Panc1 (cell line): ENCODE measurements at regions not wholly inside any gene's neighbourhood (a gene's known extent, or its start where the extent isn't known, plus 50 kb on each side); places are given as distances from the start of the nearest gene placed in this dataset.

Source experiments
- ATAC-seq: fragments of 200-7000 bp; cut with Tn5 transposase; 2 replicates; pipeline ENCODE4 v1.9.1; 2020; ENCODE audit warnings: mild to moderate bottlenecking, moderate library complexity
- BruUV-seq: library from RNA; stranded (reverse); fragments of 400-500 nt; replicated peaks from 2 replicates; lab custom pipeline; 2021; lab: Mats Ljungman, UMichigan
- CTCF ChIA-PET: fragments of 300-600 bp; sonication (Branson Sonifier 250); formaldehyde crosslinking; loops from one replicate; lab custom pipeline; 2022; ENCODE audit warnings: antibody characterized with exemption; lab: Charles Lee
- POLR2A ChIA-PET: fragments of 300-600 bp; sonication (Branson Sonifier 250); formaldehyde crosslinking; loops from one replicate; lab custom pipeline; 2022; ENCODE audit warnings: antibody characterized with exemption; lab: Charles Lee
- DNase-seq: peaks from one replicate; pipeline ENCODE4 v3.0.0-alpha.2; 2010; ENCODE audit warnings: low read depth, low spot score
- H3K27ac ChIP-seq: 2 replicates; pipeline ENCODE4 v1.5.1; 2011; ENCODE audit warnings: mild to moderate bottlenecking, low read length, inconsistent platforms
- H3K27me3 ChIP-seq: fragments of 200-500 bp; sonication (Bioruptor generic); 2 replicates; pipeline ENCODE4 v1.6.0; 2014; ENCODE audit warnings: low read length, inconsistent platforms; ENCODE audit not compliant: control insufficient read depth, insufficient read depth
- H3K36me3 ChIP-seq: fragments of 200-500 bp; sonication (Bioruptor generic); 2 replicates; pipeline ENCODE4 v1.5.1; 2014; ENCODE audit warnings: inconsistent platforms, mild to moderate bottlenecking, low read length, moderate library complexity; ENCODE audit not compliant: control insufficient read depth, insufficient read depth
- H3K4me1 ChIP-seq: 2 replicates; pipeline ENCODE4 v1.5.1; 2011; ENCODE audit warnings: inconsistent platforms, mild to moderate bottlenecking, low read length, moderate library complexity; ENCODE audit not compliant: control insufficient read depth, insufficient read depth
- H3K4me3 ChIP-seq, 2 experiments: 2 replicates each; pipeline ENCODE4 v1.5.1; 2011 to 2012; ENCODE audit warnings: low read depth in 2 of 2, low read length in 2 of 2, mild to moderate bottlenecking in 2 of 2, inconsistent platforms in 1 of 2, moderate library complexity in 1 of 2
- H3K9me3 ChIP-seq: fragments of 200-500 bp; sonication (Bioruptor generic); 2 replicates; pipeline ENCODE4 v1.5.1; 2014; ENCODE audit warnings: low read depth, mild to moderate bottlenecking, inconsistent platforms, low read length, moderate library complexity; ENCODE audit not compliant: control insufficient read depth, insufficient read depth
- CTCF ChIP-seq: fragments of 450-650 bp; IDR thresholded peaks from 2 replicates; pipeline ENCODE4 v1.5.1; 2017; ENCODE audit warnings: mild to moderate bottlenecking
- POLR2AphosphoS5 ChIP-seq: IDR thresholded peaks from 2 replicates; pipeline ENCODE4 v1.6.1; 2012; ENCODE audit warnings: mild to moderate bottlenecking, low read depth, low read length, moderate library complexity
- REST ChIP-seq, 2 experiments: IDR thresholded peaks; 2 replicates each; pipeline ENCODE4 v1.6.1; 2011 to 2012; ENCODE audit warnings: low read depth in 2 of 2, control low read depth in 1 of 2, low read length in 1 of 2, mild to moderate bottlenecking in 1 of 2, moderate library complexity in 1 of 2; ENCODE audit not compliant: insufficient read depth in 1 of 2
- SIN3A ChIP-seq: IDR thresholded peaks from 2 replicates; pipeline ENCODE4 v1.6.1; 2012; ENCODE audit warnings: low read depth, mild to moderate bottlenecking, low read length, moderate library complexity, borderline replicate concordance; ENCODE audit not compliant: insufficient read depth
- TCF7L2 ChIP-seq: IDR thresholded peaks from 2 replicates; pipeline ENCODE4 v1.6.1; 2011; ENCODE audit warnings: mild to moderate bottlenecking, low read depth, low read length, inconsistent platforms
- in situ Hi-C: cut with HindIII; loops from 2 replicates; pipeline ENCODE4 v1.10.0; 2016; ENCODE audit warnings: low sequenced_read_pairs, low pct_unique_long_range_greater_than_20kb
- intact Hi-C: fragments of 100-400 bp; cut with micrococcal nuclease; formaldehyde crosslinking; loops from one replicate; pipeline ENCODE4 v1.10.0; 2022; ENCODE audit not compliant: unreplicated experiment

GRCh38 chr9:87401681-87402080, 96.0 kb upstream of the DAPK1 start:
- no peaks in the 10 kb centered on the region for H3K4me1 ChIP-seq
- ATAC-seq (no peak), DNase-seq (no peak)
- H3K36me3 ChIP-seq = no peaks in the 10 kb centered on the region
- intact Hi-C loops (no loop called here), in situ Hi-C loops (no loop called here)
- no peaks in the 10 kb centered on the region for H3K9me3 ChIP-seq
- TF ChIP-seq SIN3A = no peak
- TF ChIP-seq CTCF = no peak
- TF ChIP-seq REST (IDR thresholded peaks at IDR 0.05; ENCODE audit: insufficient read depth in 1 of 2, low read depth in 2 of 2, low read length in 1 of 2) = no peak
- TF ChIP-seq POLR2AphosphoS5 = no peak
- TF ChIP-seq TCF7L2 = no peak
- BruUV-seq = no TSS peak
- CTCF ChIA-PET = no interaction called here
- H3K27me3 ChIP-seq = no peaks in the 10 kb centered on the region
- H3K4me3 ChIP-seq = no peak overlapping the region
- POLR2A ChIA-PET = no interaction called here
- no peak overlapping the region for H3K27ac ChIP-seq

- no peak overlapping the region for H3K27ac ChIP-seq
- BruUV-seq = no TSS peak
- intact Hi-C loops = no loop called here
- TF ChIP-seq TCF7L2 (no peak), SIN3A (no peak), REST (IDR thresholded peaks at IDR 0.05; ENCODE audit: insufficient read depth in 1 of 2, low read depth in 2 of 2, low read length in 1 of 2) (no peak), CTCF (no peak), POLR2AphosphoS5 (no peak)
- ChIA-PET POLR2A (no interaction called here), CTCF (interaction anchor here (0.9 kb wide), 1 partner anchor 15 kb away, joined by 5 read pairs; no protein-coding TSS in a partner anchor)
- H3K4me1 ChIP-seq = no peaks in the 10 kb centered on the region
- no peaks in the 10 kb centered on the region for H3K9me3 ChIP-seq
- in situ Hi-C loops = no loop called here
- DNase-seq (no peak), ATAC-seq (no peak)
- no peaks in the 10 kb centered on the region for H3K36me3 ChIP-seq
- no peaks in the 10 kb centered on the region for H3K27me3 ChIP-seq
- H3K4me3 ChIP-seq = no peak overlapping the region
Observed at GRCh38 chr9:87402537-87402936, 95.1 kb upstream of the DAPK1 start.
